Duodenal mucosa (tissue), 2 donors: ENCODE measurements at regions not wholly inside any gene's neighbourhood (a gene's known extent, or its start where the extent isn't known, plus 50 kb on each side); places are given as distances from the start of the nearest gene placed in this dataset.

Source experiments
- H3K27ac ChIP-seq: one replicate; pipeline ENCODE4 v1.7.0; 2013; ENCODE audit warnings: low read depth, low read length
- H3K27me3 ChIP-seq, 2 donors: one replicate each; pipeline ENCODE4 v1.7.0; 2013; ENCODE audit warnings: low read length in 2 of 2, control low read depth in 1 of 2; ENCODE audit not compliant: insufficient read depth in 2 of 2, control insufficient read depth in 1 of 2
- H3K36me3 ChIP-seq, 2 donors: one replicate each; pipeline ENCODE4 v1.7.0; 2013; ENCODE audit warnings: low read length in 2 of 2, control low read depth in 1 of 2; ENCODE audit not compliant: insufficient read depth in 2 of 2, control insufficient read depth in 1 of 2
- H3K4me1 ChIP-seq, 2 donors: one replicate each; pipeline ENCODE4 v1.7.0; 2013; ENCODE audit warnings: low read length in 2 of 2, control low read depth in 1 of 2; ENCODE audit not compliant: insufficient read depth in 2 of 2, control insufficient read depth in 1 of 2
- H3K4me3 ChIP-seq, 2 donors: one replicate each; pipeline ENCODE4 v1.7.0; 2013; ENCODE audit warnings: low read length in 2 of 2, low read depth in 1 of 2
- H3K9ac ChIP-seq, 2 donors: one replicate each; pipeline ENCODE4 v1.7.0; 2013; ENCODE audit warnings: low read length in 2 of 2, low read depth in 1 of 2
- H3K9me3 ChIP-seq, 2 donors: one replicate each; pipeline ENCODE4 v1.7.0; 2013; ENCODE audit warnings: low read length in 2 of 2, control low read depth in 1 of 2; ENCODE audit not compliant: control insufficient read depth in 1 of 2

DNA sequence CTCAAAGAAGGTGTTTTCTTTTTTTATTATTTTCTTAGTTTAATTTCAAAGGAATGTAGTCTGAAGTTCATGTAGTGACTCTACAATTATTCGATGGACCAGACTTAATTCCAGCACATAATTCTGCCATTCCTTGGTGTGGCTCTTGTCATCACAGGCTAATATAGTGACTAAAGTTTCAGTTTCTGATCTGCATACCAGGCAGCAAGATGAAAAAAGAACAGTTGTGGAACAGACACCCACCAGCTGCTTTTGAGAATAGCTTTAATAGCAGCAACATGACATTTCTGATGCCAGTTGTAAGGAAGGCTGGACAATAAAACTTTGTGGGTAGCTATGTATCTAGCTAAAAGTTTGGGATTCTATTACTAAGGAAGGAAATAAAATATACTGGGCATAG is 676.3 kb upstream of the GRAMD2B start:
- Histone ChIP-seq H3K27ac (no peak overlapping the region), H3K4me3 (no peak overlapping the region), H3K27me3 (no peaks in the 10 kb centered on the region), H3K9ac (no peak overlapping the region), H3K4me1 (no peaks in the 10 kb centered on the region), H3K9me3 (no peaks in the 10 kb centered on the region), H3K36me3 (no peaks in the 10 kb centered on the region)

DNA sequence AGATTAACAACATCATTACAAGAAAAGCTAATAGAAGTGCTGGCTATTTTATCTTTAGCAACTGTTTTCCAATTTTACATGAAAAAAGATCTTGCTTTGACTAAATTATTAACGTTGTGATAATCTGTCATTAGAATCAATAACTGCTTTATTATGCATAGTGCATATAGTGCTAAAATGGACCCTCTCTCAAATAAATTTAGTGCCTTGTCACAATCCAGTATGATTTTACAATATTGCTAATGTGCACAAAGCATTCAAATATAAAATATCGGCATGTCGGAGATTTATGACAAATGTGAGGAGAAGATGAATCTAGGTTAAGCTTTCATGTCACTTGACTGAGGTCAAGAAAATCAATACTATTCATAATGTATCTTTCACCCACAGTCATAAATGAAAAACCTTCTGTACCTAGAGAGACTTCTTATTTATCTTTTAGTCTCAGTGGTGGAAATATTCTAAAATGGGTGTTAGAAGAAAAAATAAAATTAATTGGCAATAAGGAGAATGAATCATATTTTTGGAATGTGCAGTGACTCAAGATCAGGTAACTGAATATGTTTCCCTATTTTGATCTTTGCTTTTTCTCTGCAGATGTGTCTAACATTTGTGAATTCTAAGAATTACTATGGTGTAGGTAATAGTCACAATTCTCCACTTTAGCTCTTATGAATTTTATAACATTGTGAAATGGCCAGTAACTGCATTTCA is 672.9 kb upstream of the GRAMD2B start:
- no peak overlapping the region for H3K4me3 ChIP-seq
- no peak overlapping the region for H3K9ac ChIP-seq
- H3K36me3 ChIP-seq: no peaks in the 10 kb centered on the region

DNA sequence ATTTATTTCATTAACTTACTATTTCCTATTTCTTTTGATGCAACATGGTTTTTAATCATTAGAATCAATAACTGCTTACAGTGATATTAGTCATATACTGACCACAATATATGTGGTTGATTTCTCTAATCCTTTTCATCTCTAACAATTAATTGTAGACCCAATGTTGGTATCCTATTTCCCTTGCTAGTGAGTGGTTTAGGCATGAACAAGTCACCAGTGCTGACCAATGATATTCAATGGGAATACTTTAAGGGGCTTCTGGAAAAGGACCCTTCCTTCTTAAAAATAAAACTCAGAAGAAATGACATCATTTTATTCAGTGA is 672.4 kb upstream of the GRAMD2B start:
- H3K36me3 ChIP-seq: no peaks in the 10 kb centered on the region
- H3K27me3 ChIP-seq: no peaks in the 10 kb centered on the region
- no peak overlapping the region for H3K9ac ChIP-seq
- no peak overlapping the region for H3K27ac ChIP-seq
- H3K4me3 ChIP-seq: no peak overlapping the region
- no peaks in the 10 kb centered on the region for H3K9me3 ChIP-seq
- H3K4me1 ChIP-seq: no peaks in the 10 kb centered on the region

More for the DNA sequence above, 672.9 kb upstream of the GRAMD2B start:
- Histone ChIP-seq H3K27me3 (no peaks in the 10 kb centered on the region), H3K9me3 (no peaks in the 10 kb centered on the region), H3K4me1 (no peaks in the 10 kb centered on the region), H3K27ac (no peak overlapping the region)

DNA sequence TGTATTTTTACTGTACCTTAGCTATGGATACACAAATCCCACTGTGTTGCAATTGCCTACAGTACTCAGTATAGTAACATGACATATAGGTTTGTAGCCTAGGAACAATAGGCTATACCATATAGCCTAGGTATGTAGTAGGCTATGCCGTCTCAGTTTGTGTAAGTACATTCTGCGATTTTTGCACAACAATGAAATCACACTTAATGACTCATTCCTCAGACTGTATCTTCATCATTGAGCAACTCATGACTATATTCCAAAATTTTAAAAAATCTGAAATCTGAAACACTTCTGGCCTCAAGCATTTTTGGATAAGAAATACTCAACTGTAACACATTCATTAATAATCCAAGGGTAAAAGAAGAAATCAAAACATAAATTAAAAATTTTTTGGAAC is 666.8 kb upstream of the GRAMD2B start:
- Histone ChIP-seq H3K27ac (no peak overlapping the region), H3K9me3 (no peaks in the 10 kb centered on the region), H3K27me3 (no peaks in the 10 kb centered on the region), H3K4me3 (no peak overlapping the region), H3K9ac (no peak overlapping the region), H3K4me1 (no peaks in the 10 kb centered on the region), H3K36me3 (no peaks in the 10 kb centered on the region)

DNA sequence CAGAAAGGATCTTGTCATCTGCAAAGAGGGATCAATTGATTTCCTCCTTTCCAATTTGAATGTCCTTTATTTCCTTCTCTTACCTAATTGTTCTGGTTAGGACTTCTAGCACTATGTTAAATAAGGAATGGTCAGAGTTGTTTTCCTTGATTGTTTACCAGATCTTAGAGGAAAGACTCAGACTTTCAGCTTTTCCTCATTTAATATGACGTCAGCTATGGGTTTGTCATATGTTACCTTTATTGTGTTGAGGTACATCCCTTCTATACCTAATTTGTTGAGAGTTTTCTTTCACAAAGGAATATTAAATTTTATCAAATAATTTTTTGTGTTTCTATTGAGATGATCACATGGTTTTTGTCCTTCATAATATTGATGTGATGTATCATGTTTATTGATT is 656.5 kb upstream of the GRAMD2B start:
- no peaks in the 10 kb centered on the region for H3K27me3 ChIP-seq
- H3K9me3 ChIP-seq: no peaks in the 10 kb centered on the region
- no peak overlapping the region for H3K9ac ChIP-seq
- H3K27ac ChIP-seq: no peak overlapping the region
- no peaks in the 10 kb centered on the region for H3K36me3 ChIP-seq
- H3K4me1 ChIP-seq: no peaks in the 10 kb centered on the region
- H3K4me3 ChIP-seq: no peak overlapping the region

DNA sequence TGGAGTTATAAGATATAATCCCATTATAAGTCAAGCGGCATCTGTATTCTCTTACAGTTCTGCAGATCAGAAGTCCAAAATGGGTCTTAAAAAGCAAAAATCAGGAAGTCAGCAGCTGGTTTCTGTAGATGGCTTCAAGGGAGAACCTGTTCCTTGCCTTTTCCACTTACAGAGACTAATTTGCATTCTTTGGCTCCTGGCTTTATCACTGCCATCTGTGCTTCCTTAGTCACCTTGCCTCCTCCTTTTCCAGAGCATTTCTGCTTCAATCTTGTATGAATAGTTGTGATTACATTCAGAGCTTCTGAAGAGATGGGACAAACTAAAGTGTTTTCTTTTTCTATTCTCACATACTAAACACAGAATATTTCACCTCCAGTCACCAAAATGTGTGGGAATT is 647.3 kb upstream of the GRAMD2B start:
- Histone ChIP-seq H3K4me1 (no peaks in the 10 kb centered on the region), H3K9me3 (no peaks in the 10 kb centered on the region), H3K9ac (no peak overlapping the region), H3K4me3 (no peak overlapping the region), H3K27ac (no peak overlapping the region), H3K36me3 (no peaks in the 10 kb centered on the region), H3K27me3 (no peaks in the 10 kb centered on the region)

DNA sequence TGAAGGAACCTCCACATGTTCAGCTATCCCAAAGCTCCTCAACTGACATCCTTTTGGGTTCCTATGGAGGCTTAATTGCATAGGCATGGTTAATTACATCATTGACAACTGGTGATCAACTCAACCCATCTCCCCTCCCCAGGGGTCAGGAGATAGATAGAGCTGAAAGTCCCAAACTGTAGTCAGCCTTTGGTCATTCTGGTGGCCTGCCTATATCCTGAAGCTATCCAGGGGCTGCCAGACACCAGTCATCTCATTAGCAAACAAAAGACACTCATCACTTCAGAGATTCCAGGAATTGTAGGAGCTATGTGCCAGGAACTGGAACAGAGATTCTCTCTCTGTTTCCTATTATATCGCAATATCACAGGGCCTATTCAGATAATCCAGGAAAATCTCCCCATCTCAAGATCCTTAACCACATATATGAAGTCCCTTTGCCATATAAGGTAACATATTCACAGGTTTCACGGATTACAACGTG is 646.5 kb upstream of the GRAMD2B start:
- H3K36me3 ChIP-seq: no peaks in the 10 kb centered on the region
- no peaks in the 10 kb centered on the region for H3K4me1 ChIP-seq
- H3K9me3 ChIP-seq: no peaks in the 10 kb centered on the region
- no peak overlapping the region for H3K27ac ChIP-seq
- no peak overlapping the region for H3K4me3 ChIP-seq
- no peak overlapping the region for H3K9ac ChIP-seq
- H3K27me3 ChIP-seq: no peaks in the 10 kb centered on the region

DNA sequence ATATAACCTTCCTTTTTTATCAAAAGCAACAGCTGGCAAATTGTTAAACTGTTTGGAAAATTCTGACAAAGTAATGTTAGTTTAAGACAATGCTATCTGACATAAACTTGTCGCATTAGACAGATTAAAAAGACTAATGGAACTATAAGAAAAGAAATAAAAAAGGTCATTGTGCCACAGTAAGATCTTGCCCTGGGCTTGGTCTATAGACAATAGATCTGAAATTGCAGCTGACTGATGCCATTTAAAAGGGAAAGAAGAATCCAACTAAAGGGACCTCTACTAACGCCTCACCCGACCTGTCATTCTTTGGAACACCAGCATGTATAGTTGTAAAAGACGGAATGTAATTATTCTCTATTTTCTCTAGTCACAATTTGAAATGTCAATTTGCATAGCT is 644.4 kb upstream of the GRAMD2B start:
- no peaks in the 10 kb centered on the region for H3K4me1 ChIP-seq
- no peak overlapping the region for H3K9ac ChIP-seq
- no peak overlapping the region for H3K4me3 ChIP-seq
- no peaks in the 10 kb centered on the region for H3K9me3 ChIP-seq
- H3K27me3 ChIP-seq: no peaks in the 10 kb centered on the region
- no peaks in the 10 kb centered on the region for H3K36me3 ChIP-seq
- H3K27ac ChIP-seq: no peak overlapping the region

DNA sequence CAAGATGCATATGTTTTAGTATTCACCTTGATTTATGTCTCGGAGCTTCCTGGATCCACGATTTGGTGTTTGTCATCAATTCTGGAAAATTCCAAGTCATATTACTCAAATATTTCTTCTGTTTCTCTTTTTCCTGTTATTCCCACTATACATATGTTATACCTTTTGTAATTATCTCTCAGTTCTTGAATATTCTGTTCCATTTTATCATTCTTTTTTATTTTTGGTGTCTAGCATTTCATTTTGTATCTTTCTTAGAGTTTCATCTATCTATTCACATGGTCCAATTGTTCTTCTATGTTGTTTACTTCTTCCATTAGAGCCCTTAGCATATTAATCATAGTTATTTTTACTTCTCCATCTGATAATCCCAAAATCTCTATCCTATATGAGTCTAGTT is 637.8 kb upstream of the GRAMD2B start:
- Histone ChIP-seq H3K4me1 (no peaks in the 10 kb centered on the region), H3K4me3 (no peak overlapping the region), H3K36me3 (no peaks in the 10 kb centered on the region), H3K9me3 (no peaks in the 10 kb centered on the region), H3K27ac (no peak overlapping the region), H3K27me3 (no peaks in the 10 kb centered on the region), H3K9ac (no peak overlapping the region)

DNA sequence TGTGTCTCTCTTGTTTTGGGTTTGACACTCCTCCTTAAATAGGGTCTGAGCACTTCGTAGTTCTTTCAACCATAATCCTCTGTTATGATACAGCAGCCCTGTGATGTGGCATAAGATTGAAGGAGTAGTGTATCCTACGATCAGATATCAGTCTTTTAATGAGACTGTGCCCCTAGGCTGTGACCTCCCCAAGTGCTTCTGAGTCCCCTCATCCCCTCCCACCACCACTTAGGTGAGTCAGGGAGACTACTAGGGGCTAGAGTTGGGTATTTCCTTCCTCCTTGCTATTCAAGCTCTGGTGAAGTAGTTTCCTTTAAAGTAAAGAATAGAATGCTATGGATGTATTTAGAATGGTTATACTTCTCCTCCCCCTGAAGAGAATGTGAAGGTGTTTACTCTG is 637.2 kb upstream of the GRAMD2B start:
- no peak overlapping the region for H3K4me3 ChIP-seq
- no peaks in the 10 kb centered on the region for H3K27me3 ChIP-seq
- H3K4me1 ChIP-seq: no peaks in the 10 kb centered on the region
- no peaks in the 10 kb centered on the region for H3K9me3 ChIP-seq
- no peak overlapping the region for H3K27ac ChIP-seq
- H3K9ac ChIP-seq: no peak overlapping the region
- H3K36me3 ChIP-seq: no peaks in the 10 kb centered on the region

DNA sequence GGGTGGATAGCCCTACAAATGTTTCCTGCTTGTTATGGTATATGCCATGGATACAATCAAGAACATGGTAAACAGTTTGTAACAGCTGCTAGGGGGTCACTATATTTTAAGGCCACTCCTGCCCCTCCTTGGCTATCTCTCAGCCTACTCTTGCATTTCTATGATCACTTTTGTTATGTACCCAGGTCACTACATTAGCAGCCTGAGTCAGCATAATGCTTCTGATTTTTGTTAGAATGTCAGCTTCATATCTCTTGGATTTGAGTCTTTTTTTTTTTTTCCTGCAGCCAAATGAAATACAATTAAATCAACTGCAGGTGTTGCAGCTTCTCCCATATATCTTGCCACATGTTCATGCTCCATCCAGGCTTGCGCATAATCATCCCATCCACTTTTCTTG is 629.7 kb upstream of the GRAMD2B start:
- H3K4me1 ChIP-seq: no peaks in the 10 kb centered on the region
- no peak overlapping the region for H3K27ac ChIP-seq
- H3K4me3 ChIP-seq: no peak overlapping the region
- H3K9me3 ChIP-seq: no peaks in the 10 kb centered on the region
- H3K36me3 ChIP-seq: no peaks in the 10 kb centered on the region
- H3K27me3 ChIP-seq: no peaks in the 10 kb centered on the region
- no peak overlapping the region for H3K9ac ChIP-seq
